ENCODE measurements at regions not wholly inside any gene's neighbourhood (a gene's known extent, or its start where the extent isn't known, plus 50 kb on each side); places are given as distances from the start of the nearest gene placed in this dataset.

DNA sequence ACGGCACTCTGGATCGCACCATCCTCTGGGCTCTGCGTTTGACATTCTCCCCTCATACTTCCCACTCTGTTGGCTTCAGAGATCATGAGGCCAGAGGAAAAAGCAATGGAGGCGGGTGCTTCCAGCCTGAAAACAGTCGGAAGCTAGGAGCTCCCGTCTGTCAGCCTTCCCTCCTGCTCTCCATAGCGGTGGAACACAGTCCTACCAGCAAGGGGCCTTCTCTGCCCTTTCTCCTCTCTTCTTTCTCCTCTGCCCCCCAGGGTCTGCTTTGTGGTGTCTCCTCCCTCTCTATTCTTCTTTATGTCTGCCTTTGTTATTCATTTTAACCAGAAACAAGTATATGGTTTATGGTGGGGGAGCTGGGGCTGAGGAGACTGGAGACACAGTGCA, 152.5 kb upstream of the NFIB start:
- FAIRE-seq = no peak

GRCh38 chr9:14462950-14463349, 149.0 kb upstream of the NFIB start:
- peak; percentile 63 for FAIRE-seq

DNA sequence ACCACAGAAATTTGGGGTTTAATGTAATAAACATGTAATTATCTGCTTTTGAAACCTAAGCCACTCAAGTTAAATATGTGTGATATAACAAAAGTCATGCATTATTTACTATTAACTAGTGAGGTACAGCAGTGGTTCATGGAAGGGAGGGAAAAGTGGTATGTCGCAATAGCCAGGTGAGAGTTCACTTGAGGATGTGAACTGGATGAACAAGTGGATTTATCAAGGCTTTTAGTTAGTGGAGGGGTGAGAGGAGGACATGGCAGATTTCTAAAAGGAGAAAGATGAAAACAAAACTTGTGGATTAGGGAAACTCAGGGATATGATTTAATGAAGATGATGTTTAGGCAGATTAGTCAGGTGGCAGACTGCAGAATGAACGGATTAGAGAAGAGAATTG, 141.3 kb upstream of the NFIB start:
- FAIRE-seq = no peak

- no peak for FAIRE-seq
These were observed 139.3 kb upstream of the NFIB start for GRCh38 chr9:14453286-14453685.

DNA sequence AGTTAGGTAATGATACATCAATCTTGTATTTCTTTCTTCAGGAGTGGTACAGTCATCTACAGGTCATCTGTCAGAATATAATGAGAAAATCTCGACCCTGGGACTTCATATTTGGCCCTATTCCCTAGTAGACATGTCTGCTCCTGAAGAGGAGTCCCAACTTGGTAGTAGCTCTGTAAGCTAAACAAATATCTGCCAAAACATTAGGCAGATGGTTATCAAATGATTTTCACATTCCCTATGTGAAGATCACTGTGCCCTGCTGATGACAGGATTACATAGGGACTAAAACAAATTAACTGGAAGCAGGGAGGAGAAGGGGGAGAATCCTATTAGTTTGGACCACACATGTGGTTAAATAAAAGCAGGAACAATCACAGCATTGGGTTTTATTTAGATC, 138.6 kb upstream of the NFIB start:
- no peak for FAIRE-seq

DNA sequence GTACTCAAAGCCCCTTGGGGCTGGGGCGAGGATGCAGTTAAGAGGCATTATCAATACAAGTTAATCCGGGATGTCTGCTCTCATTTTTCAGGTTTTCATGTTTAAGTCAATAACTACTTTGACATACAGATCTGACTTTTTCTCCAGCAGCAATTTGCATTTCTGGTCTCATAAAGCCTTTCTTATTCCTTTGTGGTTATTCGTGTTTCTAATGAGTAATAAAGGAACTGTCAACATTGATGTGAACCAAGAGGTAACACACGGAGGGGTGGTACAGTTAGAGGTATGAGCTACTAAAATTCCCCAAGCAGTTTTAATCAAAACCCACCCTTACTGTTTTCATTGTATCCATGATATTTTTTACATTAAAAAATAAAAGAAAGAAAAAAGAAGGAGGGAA, 138.0 kb upstream of the NFIB start:
- FAIRE-seq = no peak

DNA sequence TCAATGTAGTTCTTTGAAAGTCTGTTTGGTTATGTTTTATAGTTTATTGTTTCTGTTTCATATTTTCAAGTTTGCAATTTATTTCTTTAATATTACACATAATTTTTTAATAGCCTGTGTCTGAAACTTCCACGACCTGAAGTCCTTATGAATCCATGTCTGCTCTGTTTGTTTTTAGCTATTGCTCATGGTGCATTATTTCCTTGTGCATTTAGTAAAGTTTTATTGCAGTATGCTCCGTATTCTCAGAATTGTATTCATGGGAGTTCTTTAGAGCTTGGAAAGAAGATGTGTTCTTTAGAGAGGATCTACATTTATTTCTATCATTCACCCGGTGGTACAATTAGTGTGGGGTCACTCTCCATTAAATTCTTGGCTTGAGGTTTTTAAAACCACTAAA, 133.2 kb upstream of the NFIB start:
- FAIRE-seq = no peak

GRCh38 chr9:14445946-14446345, 132.0 kb upstream of the NFIB start:
- no peak for FAIRE-seq

GRCh38 chr9:14442956-14443355, 129.0 kb upstream of the NFIB start:
- no peak for FAIRE-seq

GRCh38 chr9:14441976-14442651, 128.2 kb upstream of the NFIB start:
- peak; percentile 70 for FAIRE-seq

DNA sequence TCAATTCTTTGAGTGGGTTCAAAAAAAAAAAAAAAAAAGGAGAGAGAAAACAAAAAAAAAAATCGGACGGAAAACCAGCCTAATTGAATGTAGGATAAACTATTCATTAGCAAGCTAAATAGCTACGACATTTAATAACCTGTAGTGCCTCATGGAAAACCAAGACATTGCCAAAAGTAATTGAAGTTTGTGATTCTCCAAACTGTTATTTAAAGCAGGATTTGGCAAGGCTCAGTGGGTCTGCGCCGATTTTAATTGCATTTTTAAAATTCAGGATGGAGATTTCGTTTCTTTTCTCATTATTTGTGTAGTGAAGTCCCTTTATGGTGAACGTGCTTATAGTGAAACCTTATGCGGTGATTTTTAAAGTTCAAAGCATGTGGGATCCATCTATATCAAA, 127.2 kb upstream of the NFIB start:
- no peak for FAIRE-seq

- FAIRE-seq = no peak
These were observed 126.1 kb upstream of the NFIB start for GRCh38 chr9:14440062-14440461.

GRCh38 chr9:14439555-14439954, 125.6 kb upstream of the NFIB start:
- no peak for FAIRE-seq

- no peak for FAIRE-seq
These were observed 124.5 kb upstream of the NFIB start for GRCh38 chr9:14438232-14439021.

DNA sequence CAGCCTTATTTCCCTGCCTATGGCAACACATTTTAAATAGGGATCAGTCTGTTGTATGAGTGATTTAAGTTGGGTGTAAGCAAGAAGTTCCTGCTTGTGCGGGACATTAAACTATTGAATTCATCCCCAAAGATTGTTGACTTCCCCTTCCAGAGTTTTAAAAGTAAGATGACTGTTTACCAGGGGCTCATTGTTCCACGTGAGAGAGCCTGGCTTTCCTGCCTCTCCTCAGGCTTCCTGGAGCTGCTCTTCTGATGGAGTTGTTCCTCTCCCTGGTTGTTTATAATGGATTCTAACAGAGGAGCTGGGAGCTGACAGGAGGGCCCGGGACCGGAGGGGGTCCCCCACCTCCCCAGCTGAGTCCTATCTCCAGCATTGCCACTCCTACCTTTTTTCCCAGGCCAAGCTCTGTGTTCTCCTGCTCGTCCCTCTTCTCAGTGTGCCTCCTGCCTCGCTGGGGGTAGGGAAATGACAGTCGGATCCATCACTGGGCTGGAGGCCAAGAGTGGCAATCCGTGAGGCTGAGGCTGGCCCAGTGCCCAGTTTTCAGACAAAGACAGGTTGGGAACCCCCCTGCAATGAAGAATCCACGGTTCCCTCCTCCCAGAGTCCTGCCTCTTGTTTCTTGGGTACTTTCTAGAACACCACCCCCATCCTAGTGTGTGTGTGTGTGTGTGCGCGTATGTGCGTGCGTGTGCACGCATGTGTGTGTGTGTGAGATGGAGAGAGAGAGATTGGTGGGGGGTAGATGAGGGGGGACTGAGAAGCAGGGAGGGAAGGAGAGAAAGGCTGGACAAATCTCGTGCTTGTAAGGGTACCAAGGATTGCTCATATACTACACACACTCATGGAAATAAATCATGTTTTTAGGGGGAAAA, 123.7 kb upstream of the NFIB start:
- FAIRE-seq = no peak

DNA sequence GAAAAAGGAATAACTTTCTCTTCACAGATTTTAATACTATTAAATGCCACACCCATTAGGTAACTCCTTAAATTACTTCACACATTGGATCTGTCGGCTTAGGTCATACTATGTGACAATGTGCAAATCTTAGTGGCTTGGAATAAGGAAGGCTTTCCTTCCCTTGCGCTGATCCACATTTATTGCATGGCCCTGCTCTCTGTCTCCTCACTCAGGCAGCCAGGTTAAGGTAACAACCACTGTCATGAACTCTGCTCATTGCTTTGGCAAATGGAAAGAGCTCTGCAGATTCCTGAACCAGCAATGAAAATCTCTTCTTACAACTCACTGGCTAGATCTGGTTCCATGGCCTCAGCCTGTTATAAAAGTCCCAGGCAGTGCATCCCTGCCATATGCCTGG, 121.9 kb upstream of the NFIB start:
- FAIRE-seq = no peak

DNA sequence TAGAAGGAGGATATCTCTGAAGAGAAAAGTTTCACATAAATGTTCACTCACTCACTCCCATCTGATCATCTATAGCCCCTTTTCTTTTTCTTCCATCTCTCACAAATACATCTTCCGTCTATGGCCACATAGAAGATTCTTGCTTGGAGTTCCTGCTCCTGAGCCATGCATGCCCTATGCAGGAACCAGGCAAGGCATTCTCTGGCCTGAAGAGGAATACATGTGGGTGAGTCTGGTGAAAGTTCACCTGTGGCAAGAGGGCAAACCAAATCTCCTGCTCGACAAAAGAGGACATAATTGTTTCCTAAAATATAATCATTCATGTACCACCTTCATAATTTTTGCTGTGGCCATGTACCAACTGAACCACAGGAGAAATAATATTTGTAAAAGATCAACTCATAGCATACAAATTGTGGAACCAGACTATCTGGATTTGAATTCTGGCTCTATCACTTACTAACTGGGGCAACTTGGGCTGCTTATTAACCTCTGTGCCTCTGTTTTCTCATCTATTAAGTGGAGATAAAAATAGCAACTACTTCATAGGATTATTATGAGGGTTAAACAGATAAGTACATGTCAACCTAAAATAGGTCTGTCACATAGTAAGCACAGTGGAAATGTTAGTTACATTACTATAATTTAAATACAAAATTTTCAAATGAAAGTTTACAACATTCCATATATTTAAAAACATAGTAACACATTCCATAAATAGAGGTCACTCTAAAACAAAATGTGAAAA, 121.2 kb upstream of the NFIB start:
- no peak for FAIRE-seq

GRCh38 chr9:14434158-14434504, 120.2 kb upstream of the NFIB start:
- FAIRE-seq = no peak

DNA sequence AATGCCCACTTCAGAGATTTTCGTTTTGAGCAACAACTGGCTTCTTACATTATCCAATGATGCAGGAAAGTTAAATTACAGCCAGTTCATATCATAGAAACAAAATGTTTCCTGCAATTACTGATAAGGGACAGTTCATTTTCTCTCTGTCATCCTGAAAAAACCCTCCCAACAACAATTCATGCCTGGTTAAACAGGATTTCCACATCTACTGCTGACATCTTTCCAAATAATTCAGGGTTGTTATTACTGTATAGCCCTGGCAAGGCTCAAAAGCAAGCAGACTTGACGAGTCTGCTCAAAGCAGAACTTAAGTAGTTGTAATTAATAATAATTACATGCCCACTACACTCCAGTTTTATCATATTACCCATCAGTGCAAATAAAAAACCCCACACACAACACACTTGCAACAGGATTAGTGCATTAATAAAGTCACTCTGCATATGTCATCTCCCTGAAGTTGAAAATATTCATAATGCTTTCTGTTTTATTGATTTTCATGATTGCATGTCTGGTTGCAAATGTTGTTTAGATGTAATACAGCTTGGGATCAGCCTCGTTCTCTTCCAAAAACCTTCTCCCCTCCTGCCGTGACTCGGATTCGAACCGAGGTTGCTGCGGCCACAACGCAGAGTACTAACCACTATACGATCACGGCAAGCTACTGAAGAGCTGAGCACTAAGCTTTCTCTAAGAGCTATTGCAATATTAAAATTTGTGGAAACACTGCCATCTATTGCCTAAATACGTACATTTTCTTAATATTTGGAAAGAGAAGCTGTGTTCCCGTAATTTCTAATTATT, 119.6 kb upstream of the NFIB start:
- no peak for FAIRE-seq

DNA sequence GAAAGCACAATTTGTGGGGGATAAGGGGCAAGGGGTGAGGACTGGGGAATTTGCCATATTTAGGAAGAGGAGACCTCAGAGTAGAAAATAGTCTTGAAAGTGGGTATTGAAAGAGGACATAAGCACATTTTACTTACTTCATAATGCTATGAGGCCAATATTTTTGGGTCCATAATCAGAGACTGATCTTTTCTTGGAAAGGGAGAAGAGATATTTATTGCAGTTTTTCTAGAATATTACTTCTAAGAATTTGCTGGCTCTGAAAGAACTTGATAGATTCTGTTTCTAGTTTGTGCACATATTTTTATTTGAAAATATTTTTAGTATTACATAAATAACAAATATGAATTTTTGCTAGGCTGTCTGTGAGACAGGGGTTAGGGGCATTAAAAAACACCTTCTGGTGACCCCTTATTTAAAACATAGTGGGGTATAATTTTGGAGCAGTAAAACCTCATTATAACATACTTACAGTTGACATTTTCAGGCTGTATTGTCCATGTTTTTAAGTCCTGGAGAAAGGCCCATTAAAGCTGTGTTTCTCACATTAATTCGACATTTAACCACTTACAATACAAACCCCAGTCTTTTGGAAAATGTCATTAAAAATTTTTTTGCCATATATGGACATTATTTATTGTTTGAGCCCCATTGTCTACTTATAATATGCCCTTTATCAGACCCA, 118.9 kb upstream of the NFIB start:
- no peak for FAIRE-seq

- FAIRE-seq = no peak
These were observed 114.9 kb upstream of the NFIB start for GRCh38 chr9:14428781-14429230.

- FAIRE-seq = no peak
These were observed 113.5 kb upstream of the NFIB start for GRCh38 chr9:14427419-14427818.

Data from G401.6 (cell line).